Medulla oblongata (tissue), 1 donor: ENCODE measurements at regions not wholly inside any gene's neighbourhood (a gene's known extent, or its start where the extent isn't known, plus 50 kb on each side); places are given as distances from the start of the nearest gene placed in this dataset.
"Not testable (repeated sequence)": the region's sequence is repeated elsewhere in the genome, so short reads cannot be mapped to it uniquely, and the experiment has no call there.

Experiments
- DNase-seq: peaks from one replicate; pipeline ENCODE4 v3.0.0-alpha.2; 2015; ENCODE audit errors: extremely low spot score

DNA sequence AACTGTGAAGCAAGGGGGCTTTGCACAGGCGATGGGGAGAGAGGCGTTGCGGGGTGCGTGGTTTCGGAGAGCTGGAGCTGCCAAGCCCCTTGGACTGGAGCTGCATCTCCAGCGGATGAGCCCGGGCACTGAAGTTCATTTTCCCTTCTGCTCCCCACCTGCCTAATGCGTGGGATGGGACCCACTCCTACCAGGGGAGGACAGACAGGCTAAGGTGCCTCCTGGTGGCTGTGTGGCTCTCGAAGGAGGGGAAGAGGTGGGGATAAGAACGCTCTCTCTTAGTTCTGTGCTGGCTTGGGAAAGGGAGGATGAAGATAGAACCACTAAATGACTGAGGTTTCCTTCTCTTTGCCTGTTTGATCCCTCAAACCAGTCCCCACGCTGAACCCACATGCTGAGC lies 177.6 kb upstream of the PITRM1 start:
- no peak for DNase-seq

DNA sequence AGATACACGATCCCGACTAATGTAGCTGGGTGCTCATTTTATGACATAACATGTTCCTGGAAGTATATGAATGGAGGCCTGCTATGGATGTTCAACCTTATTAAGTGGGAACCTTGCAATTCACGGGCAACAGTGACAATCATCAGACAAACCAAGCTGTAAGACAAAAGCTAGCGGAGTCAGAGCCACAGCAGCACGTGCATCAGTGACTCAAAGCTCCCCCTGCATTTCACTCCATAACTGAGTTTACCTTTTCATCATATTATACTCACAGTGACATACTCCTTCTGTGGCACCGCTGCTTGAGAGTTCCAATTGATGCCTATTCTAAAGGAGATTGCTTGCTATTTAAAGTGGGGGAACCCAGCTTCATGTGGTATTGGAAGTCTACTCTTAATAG lies 176.0 kb upstream of the PITRM1 start:
- DNase-seq = no peak

DNA sequence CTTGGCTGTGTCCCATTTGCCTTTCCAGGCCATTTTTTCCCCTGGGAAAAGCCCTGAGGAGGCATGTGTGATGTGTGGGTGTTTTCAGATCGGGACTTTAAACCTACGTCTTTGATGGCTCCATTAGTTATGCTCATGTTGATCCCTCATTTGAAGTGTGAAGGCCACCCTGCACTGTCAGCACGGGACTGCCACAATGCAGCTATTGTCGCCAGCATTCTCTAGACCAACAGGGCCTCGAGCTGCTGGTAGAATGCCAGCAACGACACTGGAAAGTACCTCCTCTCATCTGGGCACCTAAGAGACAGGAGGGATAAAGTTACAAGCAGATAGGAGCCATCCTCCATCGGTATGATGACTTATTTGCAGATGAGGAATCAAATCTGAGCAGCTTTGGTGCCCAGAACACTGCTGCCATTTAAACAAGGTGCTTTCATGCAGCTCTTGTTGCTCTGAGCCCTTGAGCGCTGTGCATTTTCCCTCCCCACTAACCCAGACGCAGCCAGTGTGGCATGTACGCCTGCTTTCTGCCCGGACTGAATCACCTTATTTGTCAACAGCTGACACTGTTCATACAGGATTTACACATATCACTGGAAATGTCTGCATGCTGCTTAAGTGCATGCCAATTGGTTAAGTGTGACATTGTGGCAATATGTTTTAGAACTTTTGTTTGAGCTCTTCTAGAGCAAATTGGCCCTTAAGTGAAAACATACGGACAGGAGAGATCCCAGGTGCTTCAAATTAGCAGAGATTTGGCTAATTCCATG lies 175.0 kb upstream of the PITRM1 start:
- DNase-seq = no peak

GRCh38 chr10:3346851-3347250 lies 174.3 kb upstream of the PITRM1 start:
- peak; percentile 34 for DNase-seq

DNA sequence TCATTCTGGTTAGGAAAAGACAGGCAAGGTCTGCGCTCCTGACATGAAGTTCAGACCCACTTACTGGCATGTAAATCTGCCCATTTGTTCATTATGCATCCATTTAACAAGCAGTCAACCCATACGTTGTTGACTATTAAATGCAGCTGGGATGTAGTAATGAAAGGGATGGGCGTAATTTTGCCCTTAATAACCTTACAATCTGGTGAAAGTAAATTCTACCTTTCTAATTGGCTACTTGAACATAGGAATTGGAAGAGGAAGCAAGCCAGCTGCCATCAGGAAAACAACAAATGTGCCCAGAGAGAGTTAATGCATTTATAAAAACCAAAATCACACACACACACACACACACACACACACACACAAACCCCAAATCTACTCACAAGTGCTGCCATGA lies 170.2 kb upstream of the PITRM1 start:
- no peak for DNase-seq

DNA sequence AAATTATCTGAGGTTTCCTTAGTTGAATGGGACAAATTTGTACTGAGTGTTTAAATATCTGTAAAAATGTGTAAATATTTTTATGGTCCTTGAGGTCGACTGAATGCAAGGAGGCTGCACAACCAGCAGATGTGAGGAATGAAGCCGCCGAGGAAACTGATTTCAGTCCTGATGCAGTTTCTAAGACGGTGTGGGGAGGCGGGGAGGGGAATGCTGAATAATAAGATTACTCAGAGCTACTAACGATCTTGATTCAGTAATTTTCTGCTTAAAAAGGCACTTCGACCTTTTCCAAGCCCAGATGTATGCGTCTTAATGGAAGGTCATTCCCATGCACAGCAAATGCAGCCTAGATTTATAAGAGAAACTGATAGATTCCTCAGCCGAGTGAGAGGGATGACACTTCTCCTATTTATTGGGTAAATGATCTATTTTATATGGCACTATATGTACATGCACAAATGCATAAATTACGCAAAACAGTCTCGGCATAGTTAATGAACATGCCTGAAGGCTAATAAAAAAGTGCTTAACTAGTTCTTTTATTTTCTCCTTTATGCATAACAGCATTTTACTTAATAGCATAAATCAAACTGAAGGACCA lies 167.6 kb upstream of the PITRM1 start:
- DNase-seq = no peak

DNA sequence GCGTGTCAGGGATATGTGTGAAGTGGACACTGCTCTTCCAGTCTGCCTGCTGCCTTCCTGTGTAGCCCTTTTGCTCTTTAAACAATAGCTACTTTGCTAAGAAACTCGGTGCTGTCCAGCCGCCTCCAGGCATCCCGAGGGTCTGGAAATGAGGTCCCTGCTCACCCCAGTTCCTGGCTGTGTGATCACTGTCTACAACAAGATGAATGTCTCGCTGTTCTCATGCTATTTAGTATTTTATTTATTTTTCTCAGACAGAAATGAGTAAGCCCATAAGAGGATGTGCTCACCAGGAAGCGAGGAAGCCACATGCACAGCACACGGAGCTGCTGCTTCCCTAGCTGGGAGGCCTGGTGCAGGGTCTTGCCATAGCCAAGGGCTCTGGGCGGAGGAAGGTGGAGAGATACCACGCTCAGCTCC lies 167.0 kb upstream of the PITRM1 start:
- DNase-seq = peak; percentile 40

GRCh38 chr10:3339121-3339520 lies 166.5 kb upstream of the PITRM1 start:
- no peak for DNase-seq

- no peak for DNase-seq
These were observed 165.2 kb upstream of the PITRM1 start for GRCh38 chr10:3337741-3338140.

DNA sequence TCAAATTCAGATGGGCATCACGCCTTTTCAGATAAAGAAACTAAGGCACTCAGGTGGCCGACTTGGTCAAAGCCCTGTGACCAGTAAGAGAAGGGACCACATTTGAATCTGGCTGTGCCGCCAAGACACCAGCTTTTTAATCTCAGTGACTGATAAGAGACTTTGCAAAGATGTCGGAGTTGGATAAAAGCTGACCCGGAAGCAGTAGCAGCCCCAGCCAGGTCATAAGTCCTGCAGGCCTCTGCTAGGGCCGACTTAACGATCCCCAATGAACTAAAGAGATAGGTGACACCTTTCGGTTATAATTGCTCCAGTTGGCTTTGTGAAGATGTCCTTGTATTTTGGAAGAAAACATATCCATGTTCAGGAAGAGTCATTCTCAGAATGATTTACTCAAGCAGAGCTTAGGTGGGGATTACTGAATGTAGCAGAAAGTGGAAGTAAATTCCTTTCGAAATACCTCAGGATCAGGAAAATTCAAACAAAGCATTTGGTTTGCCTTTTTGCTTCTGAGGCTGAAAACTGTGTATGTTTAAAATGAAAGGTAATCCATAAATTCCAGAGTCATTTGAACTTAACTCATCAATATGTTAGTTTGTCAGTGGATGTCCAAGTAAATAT lies 164.2 kb upstream of the PITRM1 start:
- no peak for DNase-seq

DNA sequence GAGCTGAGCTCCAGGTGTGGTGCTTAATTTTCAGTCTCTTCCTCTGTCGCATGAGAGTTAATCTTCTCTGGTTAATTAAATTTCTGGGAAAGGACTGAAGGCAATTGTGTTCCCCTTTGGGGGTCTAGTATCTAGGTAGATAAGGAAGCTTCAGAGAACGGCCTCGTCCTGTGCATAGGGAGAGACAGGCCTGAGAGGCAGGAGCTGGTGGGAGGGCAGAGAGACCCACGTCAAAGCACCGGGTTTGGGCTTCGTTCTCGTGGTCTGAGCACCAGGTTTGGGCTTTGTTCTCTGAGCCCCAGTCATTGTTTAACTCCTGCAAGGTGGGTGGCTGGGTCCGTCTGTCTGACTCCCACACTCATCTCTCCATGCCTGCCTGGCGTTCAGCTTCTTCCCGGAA lies 160.8 kb upstream of the PITRM1 start:
- no peak for DNase-seq

DNA sequence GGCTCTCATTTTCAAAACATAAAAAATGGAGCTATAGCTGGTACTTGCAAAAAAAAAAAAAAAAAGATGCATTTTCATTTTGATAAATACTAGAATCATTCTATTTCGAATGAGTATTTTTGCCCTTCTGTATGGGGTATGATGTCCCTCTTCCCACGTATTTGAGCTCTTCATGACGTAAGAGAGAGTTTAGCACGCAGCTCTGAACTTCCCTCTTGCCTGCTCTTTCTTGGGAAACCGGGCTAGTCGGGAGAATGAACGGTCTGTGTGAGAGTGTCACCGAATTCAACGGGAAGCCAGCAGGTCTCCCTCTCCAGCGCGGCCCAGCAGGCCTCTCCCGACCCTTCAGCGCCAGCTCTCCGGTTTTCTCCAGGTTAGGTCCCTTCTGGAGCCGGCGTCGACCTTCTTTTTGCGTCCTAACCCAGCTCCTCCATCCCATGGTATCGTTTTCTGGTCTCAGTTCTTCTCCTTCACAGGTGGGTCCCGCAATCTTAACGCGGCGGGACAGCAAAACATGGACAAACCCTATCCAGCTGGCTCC lies 159.2 kb upstream of the PITRM1 start:
- DNase-seq = no peak

GRCh38 chr10:3331187-3331586 lies 158.6 kb upstream of the PITRM1 start:
- no peak for DNase-seq

DNA sequence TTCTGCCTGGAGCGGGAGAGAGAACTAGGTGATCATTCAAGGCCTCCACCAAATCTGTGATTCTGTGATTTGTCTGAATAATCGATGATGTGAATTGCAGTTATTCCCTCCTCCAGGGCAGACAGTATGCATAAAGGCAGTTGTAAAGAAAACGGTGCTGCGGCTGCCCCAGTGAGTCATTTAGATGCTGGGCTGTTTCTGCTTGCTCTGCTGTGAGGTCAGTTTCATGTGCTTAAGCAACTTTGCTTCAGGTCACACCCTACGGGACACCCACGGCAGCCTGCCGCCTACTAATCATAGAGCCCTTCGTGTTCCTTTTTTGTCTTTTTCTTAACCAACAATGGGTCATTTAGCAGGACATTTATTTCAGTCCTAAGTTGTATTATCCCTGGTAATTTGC lies 158.1 kb upstream of the PITRM1 start:
- DNase-seq = peak; percentile 32

DNA sequence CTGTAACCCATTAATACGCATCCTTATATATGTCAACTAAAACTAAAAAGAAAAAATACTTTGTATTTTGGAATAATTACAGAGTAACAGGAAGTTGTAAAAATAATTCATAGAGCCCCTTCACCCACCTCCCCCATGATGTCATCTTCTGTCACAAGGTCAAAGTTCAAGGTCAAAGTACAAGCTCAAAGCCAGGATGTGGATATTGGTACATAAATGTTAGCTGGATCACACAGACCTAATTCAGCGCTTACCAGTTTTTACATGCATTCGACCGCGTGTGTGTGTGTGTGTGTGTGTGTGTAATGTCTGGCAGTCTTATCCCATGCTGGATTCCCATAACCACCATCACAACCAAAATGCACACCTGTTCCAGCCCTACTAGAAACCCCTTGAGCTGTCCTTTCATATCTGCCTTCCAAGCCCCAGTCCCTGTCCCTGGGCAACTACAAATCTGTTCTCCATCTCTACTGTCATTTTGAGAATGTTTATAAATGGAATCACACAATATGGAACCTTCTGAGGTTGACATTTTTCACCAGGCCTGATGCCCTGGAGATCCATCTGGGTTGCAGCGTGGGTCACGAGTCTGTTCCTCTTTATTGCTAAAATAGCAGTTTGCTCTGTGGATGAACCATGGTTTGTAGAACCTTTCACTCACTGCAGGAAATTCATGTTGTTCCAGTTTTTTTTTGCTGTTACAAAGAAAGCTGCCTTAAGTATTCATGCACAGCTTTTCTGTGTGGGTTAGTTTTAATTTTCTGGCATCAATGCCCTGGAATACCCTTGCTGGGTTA lies 153.6 kb upstream of the PITRM1 start:
- no peak for DNase-seq

- DNase-seq = no peak
These were observed 152.0 kb upstream of the PITRM1 start for GRCh38 chr10:3324612-3325038.

DNA sequence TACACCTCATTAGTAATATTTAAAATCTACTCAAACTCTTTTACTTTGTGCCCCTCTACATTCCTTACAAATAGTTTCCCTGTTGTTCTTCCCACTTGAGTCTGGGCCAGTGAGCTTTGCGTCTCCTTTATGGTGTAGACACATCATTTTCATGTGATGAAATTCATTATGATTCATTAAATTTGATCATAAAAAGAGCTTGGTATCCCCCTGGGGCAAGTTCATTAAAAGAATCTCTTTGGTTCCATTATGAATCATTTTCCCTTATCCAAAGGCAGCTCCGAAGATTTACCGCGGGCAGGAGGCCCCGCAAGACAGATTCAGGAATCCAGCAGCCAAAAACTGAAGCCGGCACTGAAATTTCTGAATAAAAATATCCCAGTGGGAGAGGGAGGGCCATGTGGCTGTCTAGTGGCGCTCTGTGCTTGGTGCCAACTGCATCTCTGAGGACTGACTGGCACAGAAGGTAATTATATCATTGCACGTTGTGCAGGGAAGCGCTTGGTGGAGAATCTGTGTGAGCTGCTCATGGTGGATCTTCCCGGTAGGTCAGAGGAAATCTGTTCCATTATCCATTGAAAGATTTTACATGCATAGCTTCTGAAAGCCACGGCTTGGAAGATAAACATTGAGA lies 151.4 kb upstream of the PITRM1 start:
- DNase-seq = peak; percentile 14

- no peak for DNase-seq
These were observed 148.5 kb upstream of the PITRM1 start for GRCh38 chr10:3321123-3321522.

DNA sequence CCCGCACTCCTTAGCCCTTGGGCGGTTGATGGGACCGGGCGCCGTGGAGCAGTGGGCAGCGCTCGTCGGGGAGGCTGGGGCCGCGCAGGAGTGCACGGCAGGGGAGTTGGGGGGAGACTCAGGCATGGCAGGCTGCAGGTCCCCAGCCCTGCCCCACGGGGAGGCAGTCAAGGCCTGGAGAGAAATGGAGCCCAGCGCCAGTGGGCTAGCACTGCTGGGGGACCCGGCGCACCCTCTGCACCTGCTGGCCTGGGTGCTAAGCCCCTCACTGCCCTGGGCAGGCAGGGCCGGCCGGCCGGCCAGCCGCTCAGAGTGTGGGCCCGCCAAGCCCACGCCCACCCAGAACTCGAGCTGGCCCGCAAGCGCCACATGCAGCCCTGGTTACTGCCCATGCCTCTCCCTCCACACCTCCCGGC lies 147.2 kb upstream of the PITRM1 start:
- DNase-seq = no peak

DNA sequence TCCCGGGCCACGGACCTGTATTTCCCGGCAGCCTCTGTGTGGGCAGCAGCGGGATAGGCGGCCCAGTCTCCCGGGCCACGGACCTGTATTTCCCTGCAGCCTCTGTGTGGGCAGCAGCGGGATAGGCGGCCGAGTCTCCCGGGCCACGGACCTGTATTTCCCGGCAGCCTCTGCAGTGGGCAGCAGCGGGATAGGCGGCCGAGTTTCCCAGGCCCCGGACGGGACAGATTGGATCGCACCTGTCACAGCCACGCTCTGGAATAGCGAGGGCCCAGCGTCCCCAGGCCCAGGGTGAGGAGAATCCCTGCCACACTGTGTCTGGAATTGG lies 145.9 kb upstream of the PITRM1 start:
- not testable (repeated sequence) for DNase-seq
